Putamen (tissue), 1 donor: ENCODE measurements at regions not wholly inside any gene's neighbourhood (a gene's known extent, or its start where the extent isn't known, plus 50 kb on each side); places are given as distances from the start of the nearest gene placed in this dataset.

Experiments
- DNase-seq: peaks from one replicate; pipeline ENCODE4 v3.0.0-alpha.2; 2016; ENCODE audit warnings: low spot score

GRCh38 chr7:11895337-11895736 lies 63.3 kb upstream of the THSD7A start:
- DNase-seq: no peak

- DNase-seq: no peak
Measured at GRCh38 chr7:11896663-11897062, 64.7 kb upstream of the THSD7A start.

GRCh38 chr7:11899247-11899646 lies 67.2 kb upstream of the THSD7A start:
- no peak for DNase-seq

- no peak for DNase-seq
Measured at GRCh38 chr7:11910253-11910652, 78.3 kb upstream of the THSD7A start.

GRCh38 chr7:11911900-11912299 lies 79.9 kb upstream of the THSD7A start:
- DNase-seq: no peak

- no peak for DNase-seq
Measured at GRCh38 chr7:11914645-11915044, 82.6 kb upstream of the THSD7A start.

- DNase-seq: no peak
Measured at GRCh38 chr7:11923376-11923930, 91.5 kb upstream of the THSD7A start.

- no peak for DNase-seq
Measured at GRCh38 chr7:11931307-11931706, 99.3 kb upstream of the THSD7A start.

- no peak for DNase-seq
Measured at GRCh38 chr7:11934796-11935195, 102.8 kb upstream of the THSD7A start.

- no peak for DNase-seq
Measured at GRCh38 chr7:11935905-11936304, 103.9 kb upstream of the THSD7A start.

- DNase-seq: no peak
Measured at GRCh38 chr7:11946794-11947193, 114.8 kb upstream of the THSD7A start.

GRCh38 chr7:11950281-11950680 lies 118.3 kb upstream of the THSD7A start:
- DNase-seq: no peak

GRCh38 chr7:11950942-11951341 lies 118.9 kb upstream of the THSD7A start:
- DNase-seq: no peak

- peak; percentile 13 for DNase-seq
Measured at GRCh38 chr7:11951909-11952308, 119.9 kb upstream of the THSD7A start.

GRCh38 chr7:11952972-11953371 lies 121.0 kb upstream of the THSD7A start:
- no peak for DNase-seq

GRCh38 chr7:11956991-11957390 lies 125.0 kb upstream of the THSD7A start:
- DNase-seq: no peak

GRCh38 chr7:11957956-11958355 lies 126.0 kb upstream of the THSD7A start:
- no peak for DNase-seq

- DNase-seq: no peak
Measured at GRCh38 chr7:11959121-11959520, 127.1 kb upstream of the THSD7A start.

GRCh38 chr7:11960621-11961020 lies 128.6 kb upstream of the THSD7A start:
- no peak for DNase-seq

- DNase-seq: no peak
Measured at GRCh38 chr7:11969643-11970042, 137.6 kb upstream of the THSD7A start.

GRCh38 chr7:11970132-11970531 lies 138.1 kb upstream of the THSD7A start:
- DNase-seq: no peak

- no peak for DNase-seq
Measured at GRCh38 chr7:11985376-11985775, 153.4 kb upstream of the THSD7A start.

GRCh38 chr7:11985971-11986370 lies 154.0 kb upstream of the THSD7A start:
- DNase-seq: no peak

- no peak for DNase-seq
Measured at GRCh38 chr7:11988186-11988585, 156.2 kb upstream of the THSD7A start.

- DNase-seq: no peak
Measured at GRCh38 chr7:12002428-12002827, 170.4 kb upstream of the THSD7A start.
